Right kidney (tissue), 1 donor: ENCODE measurements at regions not wholly inside any gene's neighbourhood (a gene's known extent, or its start where the extent isn't known, plus 50 kb on each side); places are given as distances from the start of the nearest gene placed in this dataset.
"Not testable (repeated sequence)": the region's sequence is repeated elsewhere in the genome, so short reads cannot be mapped to it uniquely, and the experiment has no call there.

ENCODE experiments used
- DNase-seq: peaks from one replicate; pipeline ENCODE4 v3.0.0-alpha.2; 2016

DNA sequence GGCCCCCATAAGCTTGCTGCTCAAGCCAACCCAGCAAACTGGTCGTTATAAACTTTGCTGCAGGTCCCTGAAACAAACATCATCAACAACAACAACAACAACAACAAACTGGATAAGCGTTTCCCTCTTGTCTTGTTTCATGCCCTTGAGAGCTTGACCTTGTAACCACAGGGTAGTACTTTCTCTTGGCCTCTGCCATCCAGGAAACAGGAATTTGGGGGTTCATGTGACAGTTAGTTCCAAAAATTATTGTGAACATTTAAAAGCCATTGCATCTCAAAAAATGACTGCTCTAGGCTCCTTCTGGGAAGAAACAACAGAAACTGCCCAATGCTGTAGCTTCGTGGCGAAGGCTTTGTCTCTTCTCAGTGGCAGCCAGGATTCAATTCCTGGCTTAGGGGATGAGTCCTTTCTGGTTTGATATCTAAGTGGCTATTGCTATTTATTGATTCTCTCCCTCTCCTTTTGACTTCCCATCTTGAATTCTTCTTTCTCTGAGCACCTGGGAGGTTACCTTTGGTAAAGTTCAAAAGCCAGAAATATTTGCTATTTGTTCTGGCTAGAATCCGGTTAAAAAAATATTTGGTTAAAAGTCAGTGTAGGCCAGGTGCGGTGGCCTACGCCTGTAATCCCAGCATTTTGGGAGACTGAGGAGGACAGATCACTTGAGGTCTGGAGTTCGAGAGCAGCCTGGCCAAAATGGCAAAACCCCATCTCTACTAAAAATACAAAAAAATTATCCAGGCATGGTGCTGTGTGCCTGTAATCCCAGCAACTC lies 52.0 kb upstream of the CPM start:
- no peak for DNase-seq

GRCh38 chr12:68997526-68997925 lies 64.6 kb upstream of the CPM start:
- DNase-seq: not testable (repeated sequence)

GRCh38 chr12:68998041-68998440 lies 65.1 kb upstream of the CPM start:
- DNase-seq: no peak

- DNase-seq: no peak
These were observed 67.1 kb upstream of the CPM start for GRCh38 chr12:69000074-69000473.

GRCh38 chr12:69000540-69001243 lies 67.7 kb upstream of the CPM start:
- DNase-seq: no peak

DNA sequence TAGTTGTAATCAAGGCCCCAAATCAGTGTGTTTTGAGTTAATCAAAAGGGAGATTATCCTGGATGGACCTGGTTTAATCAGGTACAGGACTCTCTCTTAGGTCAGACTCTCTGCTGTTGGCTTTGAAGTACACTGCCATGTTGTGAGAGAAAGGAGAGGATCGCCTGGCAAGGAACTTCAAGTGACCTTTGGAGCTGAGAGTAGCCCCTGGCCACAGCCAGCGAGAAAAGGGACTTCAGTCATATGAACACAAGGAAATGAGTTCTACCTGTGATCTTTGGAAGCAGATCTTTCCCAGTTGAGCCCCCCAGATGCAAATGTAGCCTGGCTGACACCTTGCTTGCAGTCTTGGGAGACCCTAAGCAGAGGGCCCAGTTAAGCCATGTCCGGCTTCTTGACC lies 68.3 kb upstream of the CPM start:
- DNase-seq: no peak

- no peak for DNase-seq
These were observed 70.0 kb upstream of the CPM start for GRCh38 chr12:69002969-69003368.

DNA sequence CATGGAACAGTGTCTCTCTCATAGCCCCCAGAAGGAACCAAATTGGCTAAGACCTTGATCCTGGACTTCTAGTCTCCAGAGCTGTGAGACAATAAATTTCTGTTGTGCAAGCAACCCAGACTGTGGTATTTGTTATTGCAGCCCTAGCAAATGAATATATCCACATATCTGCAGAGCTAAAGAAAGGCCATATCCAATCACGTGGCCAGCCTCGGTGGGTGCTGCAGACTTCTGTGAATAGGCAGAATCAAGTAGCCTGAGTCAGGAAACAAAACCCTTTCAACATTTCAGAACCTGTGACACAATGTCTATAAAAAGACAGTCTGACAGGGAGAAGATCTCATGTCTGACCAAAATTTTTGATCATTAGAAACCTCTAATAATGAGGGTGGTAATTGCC lies 71.0 kb upstream of the CPM start:
- DNase-seq: no peak

DNA sequence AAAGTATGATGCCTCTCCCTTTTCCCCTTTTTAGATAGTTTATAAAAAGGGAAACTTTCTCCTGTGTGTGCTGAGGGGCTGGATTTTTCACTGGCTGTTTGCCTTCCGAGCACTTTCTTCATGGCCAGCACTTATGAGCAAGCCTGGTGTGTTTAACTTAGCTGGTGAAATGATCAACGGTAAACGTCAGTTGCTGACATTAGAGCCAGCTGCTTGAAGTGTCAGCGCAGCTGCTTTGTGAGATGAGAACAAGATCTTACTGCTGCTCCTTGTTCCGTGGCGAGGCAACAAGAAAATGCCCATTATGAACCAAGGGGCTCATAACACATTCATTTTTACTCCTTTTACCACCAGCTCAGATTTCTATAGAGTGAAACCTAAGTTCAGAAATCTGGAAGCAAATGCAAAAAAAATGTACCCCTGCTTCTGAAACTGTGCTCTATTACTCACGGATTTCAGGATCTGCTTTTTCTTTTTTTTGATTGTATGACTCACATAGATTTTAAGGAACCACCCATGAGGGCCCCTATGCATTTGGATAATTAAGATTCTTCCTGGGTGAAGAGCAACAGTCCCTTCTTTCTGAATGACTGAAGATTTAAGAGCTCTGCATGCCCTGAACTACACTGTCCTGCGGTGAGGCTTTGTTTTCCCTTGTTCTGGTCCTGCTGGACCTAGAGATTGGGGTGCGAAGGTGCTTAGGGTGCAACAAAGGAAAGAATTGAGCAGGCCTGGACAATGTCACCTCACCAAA lies 74.3 kb upstream of the CPM start:
- peak; percentile 27 for DNase-seq

- DNase-seq: peak; percentile 11
These were observed 74.9 kb upstream of the CPM start for GRCh38 chr12:69007855-69008351.

DNA sequence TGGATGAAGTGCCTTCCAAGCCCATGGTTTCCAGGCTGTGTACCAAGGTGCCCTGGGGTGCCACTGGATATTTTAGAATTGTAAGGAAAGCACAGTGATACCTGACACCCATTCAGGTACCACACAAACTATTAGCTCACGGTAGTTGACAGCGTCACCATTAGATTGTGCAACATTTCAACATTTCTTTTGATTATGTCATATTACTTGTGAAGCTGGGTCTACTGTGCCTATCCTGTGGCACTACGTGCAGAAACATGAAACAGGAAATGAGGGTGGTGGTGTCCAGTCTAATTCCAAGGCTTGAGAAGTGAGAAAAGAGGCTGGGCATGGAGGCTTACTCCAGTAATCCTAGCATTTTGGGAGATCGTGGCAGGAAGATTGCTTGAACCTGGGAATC lies 75.5 kb upstream of the CPM start:
- DNase-seq: no peak

GRCh38 chr12:69014047-69014446 lies 81.1 kb upstream of the CPM start:
- no peak for DNase-seq

DNA sequence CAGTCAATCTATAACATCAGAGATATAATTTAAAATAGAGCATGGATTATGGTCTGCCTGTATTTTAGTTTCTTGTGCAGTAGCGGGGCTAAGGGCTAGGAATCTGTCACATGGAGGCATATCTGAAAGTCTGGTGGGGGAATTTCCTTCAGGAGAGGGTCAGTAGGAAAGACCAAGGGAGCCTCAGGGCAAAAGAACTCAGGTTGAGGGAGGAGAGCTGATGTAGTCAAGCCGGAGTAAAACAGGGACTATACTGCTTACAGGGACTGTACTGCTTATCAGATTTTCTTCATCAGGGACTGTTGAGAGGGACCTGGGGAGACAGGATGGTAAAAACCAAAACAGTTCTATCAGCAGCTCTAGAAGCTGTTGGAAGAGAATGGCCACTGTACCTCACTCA lies 82.0 kb upstream of the CPM start:
- DNase-seq: no peak

- no peak for DNase-seq
These were observed 82.9 kb upstream of the CPM start for GRCh38 chr12:69015831-69016230.

DNA sequence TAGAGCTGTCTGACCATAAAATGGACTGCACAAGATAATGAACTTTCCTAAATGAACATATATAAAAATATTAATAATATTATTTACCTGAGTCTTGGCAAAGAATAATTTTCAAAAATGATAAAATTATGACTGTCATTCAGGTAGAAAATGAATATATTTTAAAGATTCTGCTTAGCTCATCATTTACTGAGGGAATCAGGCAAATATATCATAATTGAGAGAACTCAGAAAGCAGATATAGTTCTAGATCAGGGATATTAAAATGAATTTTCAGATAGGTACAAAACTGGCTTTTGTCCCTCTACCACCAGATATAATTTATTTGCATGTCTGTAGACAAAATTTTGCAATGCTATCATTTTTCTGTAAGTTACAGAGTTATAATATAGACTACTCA lies 86.1 kb upstream of the CPM start:
- DNase-seq: no peak

- no peak for DNase-seq
These were observed 86.9 kb upstream of the CPM start for GRCh38 chr12:69019910-69020309.

DNA sequence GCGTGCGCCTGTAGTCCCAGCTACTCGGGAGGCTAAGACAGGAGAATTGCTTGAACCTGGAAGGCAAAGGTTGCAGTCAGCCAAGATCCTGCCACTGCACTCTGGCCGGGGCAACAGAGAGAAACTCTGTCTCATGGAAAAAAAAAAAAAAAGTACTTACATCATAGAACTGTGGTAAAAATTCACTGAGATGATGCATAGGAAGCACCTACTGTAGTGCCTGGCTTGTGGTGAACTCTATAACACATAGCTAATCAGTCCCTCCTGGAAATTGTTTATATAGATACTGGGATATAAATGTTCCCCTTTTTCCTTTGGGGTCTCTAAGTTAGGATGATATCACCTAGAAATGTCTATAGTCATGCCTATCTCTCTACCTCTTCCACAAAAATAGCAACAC lies 89.7 kb upstream of the CPM start:
- no peak for DNase-seq

DNA sequence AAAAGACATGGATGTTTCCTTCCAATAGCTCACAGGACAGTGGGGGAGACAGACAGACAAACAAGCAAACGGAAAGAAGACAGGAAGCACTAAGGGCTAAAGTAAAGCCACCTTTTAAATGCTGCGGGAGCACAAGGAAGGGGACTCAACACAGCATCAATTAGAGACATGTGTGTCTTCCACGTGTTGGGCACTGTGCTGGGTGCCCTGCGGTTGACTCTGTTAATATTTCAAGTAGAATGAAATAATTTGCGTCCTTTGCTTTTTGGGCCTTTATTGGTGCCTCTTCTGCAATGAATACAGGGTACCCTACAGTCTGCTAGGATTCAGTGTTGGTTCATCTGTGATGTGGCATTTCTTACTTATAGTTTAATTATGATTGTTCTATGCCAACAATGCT lies 90.9 kb upstream of the CPM start:
- no peak for DNase-seq

GRCh38 chr12:69024413-69024812 lies 91.4 kb upstream of the CPM start:
- DNase-seq: no peak

DNA sequence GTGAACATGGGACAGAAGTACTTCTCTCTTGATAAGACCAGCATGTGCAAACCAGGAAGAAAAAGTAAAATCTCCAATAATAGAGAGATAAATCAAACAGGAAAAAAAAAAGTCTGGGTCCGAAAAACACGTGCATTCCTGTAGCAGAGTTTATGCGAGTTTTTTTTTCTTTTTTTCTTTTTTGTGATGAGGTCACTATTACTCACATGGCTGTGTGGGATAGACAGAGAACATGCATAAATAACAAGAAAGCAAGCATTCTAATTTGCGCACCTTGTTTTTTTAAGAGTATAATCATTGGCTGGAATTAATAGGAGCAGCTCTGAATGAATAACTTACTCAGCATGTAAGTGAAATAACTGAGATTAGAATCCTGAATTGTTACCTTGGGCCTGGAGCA lies 91.9 kb upstream of the CPM start:
- DNase-seq: no peak

DNA sequence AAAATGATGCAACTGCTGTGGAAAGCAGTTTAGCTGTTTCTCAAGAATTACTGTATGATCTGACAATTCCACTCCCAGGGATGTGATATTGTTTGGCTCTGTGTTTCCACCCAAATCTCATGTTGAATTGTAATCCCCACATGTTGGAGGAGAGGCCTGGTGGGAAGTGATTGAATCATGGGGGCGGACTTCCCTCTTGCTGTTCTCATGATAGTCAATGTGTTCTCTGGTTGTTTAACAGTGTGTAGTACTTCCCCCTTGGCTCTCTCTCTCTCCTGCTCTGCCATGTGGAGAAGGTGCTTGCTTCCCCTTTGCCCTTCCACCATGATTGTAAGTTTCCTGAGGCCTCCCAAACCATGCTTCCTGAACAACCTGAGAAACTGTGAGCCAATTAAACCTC lies 93.4 kb upstream of the CPM start:
- DNase-seq: no peak

DNA sequence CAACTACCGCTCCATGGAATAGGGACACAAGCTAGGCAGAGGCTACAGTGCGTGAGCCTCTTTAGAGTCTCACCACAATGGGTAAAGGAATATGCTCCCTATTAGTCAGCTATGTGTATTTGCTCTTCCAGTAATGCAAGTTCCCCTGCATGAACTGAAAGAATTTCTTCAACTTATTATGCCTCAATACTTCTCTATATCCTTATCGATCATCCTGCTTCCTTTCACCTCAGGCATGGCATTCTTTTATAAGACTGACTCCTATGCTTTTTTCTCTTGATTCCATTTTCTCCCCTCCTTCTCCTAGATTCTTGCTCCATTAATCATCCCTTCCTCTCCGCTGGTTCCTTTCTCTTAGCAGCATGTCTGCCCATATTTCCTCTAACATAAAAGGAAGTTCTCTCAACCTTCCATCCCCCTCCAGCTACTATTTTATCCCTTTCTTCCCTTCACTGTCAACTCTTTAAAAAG lies 94.5 kb upstream of the CPM start:
- no peak for DNase-seq
